DMS153 treated with DMSO at 0.1 percent for 48 hours (cell line): ENCODE measurements at regions not wholly inside any gene's neighbourhood (a gene's known extent, or its start where the extent isn't known, plus 50 kb on each side); places are given as distances from the start of the nearest gene placed in this dataset.
A peak's percentile ranks its signal among the peaks of the same experiment; 100 is the strongest.

Source experiments
- DNase-seq: peaks from one replicate; lab custom pipeline; 2025; ENCODE audit not compliant: unreplicated experiment; lab: John Stamatoyannopoulos, UW

- no peak for DNase-seq
Measured at GRCh38 chr2:5119046-5119445, 573.1 kb upstream of the SOX11 start.

GRCh38 chr2:5121121-5121520 is 571.1 kb upstream of the SOX11 start:
- DNase-seq = no peak

GRCh38 chr2:5121642-5122041 is 570.5 kb upstream of the SOX11 start:
- DNase-seq = no peak

- peak; percentile 84 for DNase-seq
Measured at GRCh38 chr2:5123582-5124196, 568.5 kb upstream of the SOX11 start.

GRCh38 chr2:5125017-5125730 is 567.0 kb upstream of the SOX11 start:
- DNase-seq = peak; percentile 72

- no peak for DNase-seq
Measured at GRCh38 chr2:5132281-5132680, 559.9 kb upstream of the SOX11 start.

- DNase-seq = no peak
Measured at GRCh38 chr2:5140347-5140746, 551.8 kb upstream of the SOX11 start.

- no peak for DNase-seq
Measured at GRCh38 chr2:5144159-5144558, 548.0 kb upstream of the SOX11 start.

GRCh38 chr2:5145053-5145452 is 547.1 kb upstream of the SOX11 start:
- no peak for DNase-seq

GRCh38 chr2:5145801-5146200 is 546.4 kb upstream of the SOX11 start:
- DNase-seq = no peak

- DNase-seq = no peak
Measured at GRCh38 chr2:5148392-5149085, 543.6 kb upstream of the SOX11 start.

GRCh38 chr2:5150871-5151270 is 541.3 kb upstream of the SOX11 start:
- no peak for DNase-seq

- no peak for DNase-seq
Measured at GRCh38 chr2:5164776-5165525, 527.2 kb upstream of the SOX11 start.

- DNase-seq = no peak
Measured at GRCh38 chr2:5172923-5173322, 519.3 kb upstream of the SOX11 start.

GRCh38 chr2:5173876-5174535 is 518.2 kb upstream of the SOX11 start:
- no peak for DNase-seq

- no peak for DNase-seq
Measured at GRCh38 chr2:5175231-5175630, 517.0 kb upstream of the SOX11 start.

GRCh38 chr2:5176764-5177163 is 515.4 kb upstream of the SOX11 start:
- DNase-seq = no peak

- no peak for DNase-seq
Measured at GRCh38 chr2:5183031-5183430, 509.2 kb upstream of the SOX11 start.

- no peak for DNase-seq
Measured at GRCh38 chr2:5187283-5187682, 504.9 kb upstream of the SOX11 start.

- no peak for DNase-seq
Measured at GRCh38 chr2:5188636-5189035, 503.5 kb upstream of the SOX11 start.

- no peak for DNase-seq
Measured at GRCh38 chr2:5190023-5190422, 502.2 kb upstream of the SOX11 start.
